SH-SY5Y (cell line): ENCODE measurements at regions not wholly inside any gene's neighbourhood (a gene's known extent, or its start where the extent isn't known, plus 50 kb on each side); places are given as distances from the start of the nearest gene placed in this dataset.

Experiments used
- GATA2 ChIP-seq: IDR thresholded peaks from 2 replicates; pipeline ENCODE4 v1.6.1; 2011; ENCODE audit warnings: mild to moderate bottlenecking, low read depth, low read length
- GATA3 ChIP-seq: IDR thresholded peaks from 2 replicates; pipeline ENCODE4 v1.6.1; 2011; ENCODE audit warnings: low read depth, mild to moderate bottlenecking, low read length, moderate library complexity

DNA sequence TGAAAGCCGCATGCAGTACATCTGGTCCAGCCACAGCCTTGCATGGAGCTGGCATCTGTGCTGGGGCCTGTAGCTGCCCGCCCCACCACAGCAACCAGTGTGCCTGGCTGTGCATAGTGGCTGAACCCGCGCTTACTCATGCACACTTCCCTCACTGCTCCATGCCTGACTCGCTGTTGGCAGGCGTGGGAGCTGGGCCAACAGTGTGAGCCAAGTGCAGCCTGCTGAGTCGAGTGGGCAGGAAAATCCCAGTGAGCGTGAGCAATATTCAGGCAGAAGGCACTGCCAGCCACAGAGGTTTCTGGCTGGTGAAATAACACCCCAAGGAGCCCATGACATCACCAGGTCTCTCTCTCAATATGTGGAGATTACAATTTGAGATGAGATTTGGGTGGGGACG, 1674.1 kb upstream of the TMEFF2 start:
- TF ChIP-seq GATA3 (no peak), GATA2 (no peak)
